Esophagus (tissue), 2 donors: ENCODE measurements at regions not wholly inside any gene's neighbourhood (a gene's known extent, or its start where the extent isn't known, plus 50 kb on each side); places are given as distances from the start of the nearest gene placed in this dataset.

ENCODE experiments used
- H3K27ac ChIP-seq, 2 donors: one replicate each; pipeline ENCODE4 v1.5.1; 2013; ENCODE audit warnings: low read depth in 2 of 2, mild to moderate bottlenecking in 2 of 2, inconsistent platforms in 1 of 2, low read length in 1 of 2, moderate library complexity in 1 of 2
- H3K27me3 ChIP-seq, 2 donors: one replicate each; pipeline ENCODE4 v1.6.1; 2013; ENCODE audit warnings: low read length in 2 of 2, control low read depth in 1 of 2, mild to moderate bottlenecking in 1 of 2; ENCODE audit not compliant: insufficient read depth in 2 of 2, control insufficient read depth in 1 of 2
- H3K36me3 ChIP-seq, 2 donors: one replicate each; pipeline ENCODE4 v1.6.1; 2013; ENCODE audit warnings: low read length in 1 of 2; ENCODE audit not compliant: control insufficient read depth in 2 of 2, insufficient read depth in 2 of 2
- H3K4me1 ChIP-seq, 2 donors: one replicate each; pipeline ENCODE4 v1.6.1; 2013; ENCODE audit warnings: low read length in 1 of 2; ENCODE audit not compliant: control insufficient read depth in 2 of 2, insufficient read depth in 2 of 2
- H3K4me3 ChIP-seq, 2 donors: one replicate each; pipeline ENCODE4 v1.5.1; 2013; ENCODE audit warnings: low read length in 2 of 2, mild to moderate bottlenecking in 2 of 2, low read depth in 1 of 2, moderate library complexity in 1 of 2
- H3K9me3 ChIP-seq, 2 donors: one replicate each; pipeline ENCODE4 v1.6.1; 2013; ENCODE audit warnings: mild to moderate bottlenecking in 2 of 2, low read depth in 1 of 2, low read length in 1 of 2, moderate library complexity in 1 of 2; ENCODE audit not compliant: control insufficient read depth in 2 of 2, insufficient read depth in 1 of 2
- WGBS, 2 donors: extraction: QIAGEN DNeasy Blood & Tissue Kit; methylation state at CpG; one replicate each; pipeline ENCODE4 v1.1.7; 2013; 5-methylcytosine and 5-hydroxymethylcytosine counted together
- donor health status: healthy with polysubstance abuse.
- donor health status: Bipolar disorder and iron deficiency.

- H3K4me1 ChIP-seq: no peaks in the 10 kb centered on the region
- WGBS, 2 donors: 88 to 93% methylated on average over 3 of the region's 3 CpGs
- no peak overlapping the region for H3K4me3 ChIP-seq
- H3K27me3 ChIP-seq: no peaks in the 10 kb centered on the region
- H3K27ac ChIP-seq: no peak overlapping the region
- peaks cover 0 to 4% of the 10 kb centered on the region in 2 donors for H3K9me3 ChIP-seq
- no peaks in the 10 kb centered on the region for H3K36me3 ChIP-seq
Observed at GRCh38 chr13:85671336-85671735, 127.9 kb downstream of the SLITRK6 start.

GRCh38 chr13:85666356-85666755 lies 132.9 kb downstream of the SLITRK6 start:
- Histone ChIP-seq H3K27ac (no peak overlapping the region), H3K36me3 (no peaks in the 10 kb centered on the region), H3K9me3 (no peaks in the 10 kb centered on the region), H3K4me1 (no peaks in the 10 kb centered on the region), H3K4me3 (no peak overlapping the region), H3K27me3 (no peaks in the 10 kb centered on the region)
- WGBS, 2 donors: 40 to 41% methylated on average over 3 of the region's 3 CpGs

- Histone ChIP-seq H3K27ac (no peak overlapping the region), H3K4me3 (no peak overlapping the region), H3K36me3 (no peaks in the 10 kb centered on the region), H3K9me3 (no peaks in the 10 kb centered on the region), H3K27me3 (no peaks in the 10 kb centered on the region), H3K4me1 (no peaks in the 10 kb centered on the region)
- WGBS, 2 donors: 39 to 46% methylated on average over 4 of the region's 4 CpGs
Observed at GRCh38 chr13:85665286-85665685, 133.9 kb downstream of the SLITRK6 start.

GRCh38 chr13:85663856-85664255 lies 135.4 kb downstream of the SLITRK6 start:
- no peaks in the 10 kb centered on the region for H3K9me3 ChIP-seq
- no peaks in the 10 kb centered on the region for H3K4me1 ChIP-seq
- H3K27ac ChIP-seq: no peak overlapping the region
- H3K4me3 ChIP-seq: no peak overlapping the region
- H3K36me3 ChIP-seq: no peaks in the 10 kb centered on the region
- no peaks in the 10 kb centered on the region for H3K27me3 ChIP-seq
- WGBS, 2 donors: 86 to 93% methylated on average over 1 of the region's 1 CpG

- Histone ChIP-seq H3K4me3 (no peak overlapping the region), H3K9me3 (no peaks in the 10 kb centered on the region), H3K36me3 (no peaks in the 10 kb centered on the region), H3K27me3 (no peaks in the 10 kb centered on the region), H3K4me1 (no peaks in the 10 kb centered on the region), H3K27ac (no peak overlapping the region)
Observed at GRCh38 chr13:85662186-85662585, 137.0 kb downstream of the SLITRK6 start.

- Histone ChIP-seq H3K4me3 (no peak overlapping the region), H3K36me3 (no peaks in the 10 kb centered on the region), H3K9me3 (no peaks in the 10 kb centered on the region), H3K4me1 (no peaks in the 10 kb centered on the region), H3K27ac (no peak overlapping the region), H3K27me3 (no peaks in the 10 kb centered on the region)
Observed at GRCh38 chr13:85661675-85662074, 137.5 kb downstream of the SLITRK6 start.

GRCh38 chr13:85659493-85659892 lies 139.7 kb downstream of the SLITRK6 start:
- Histone ChIP-seq H3K27ac (no peak overlapping the region), H3K4me3 (no peak overlapping the region), H3K36me3 (no peaks in the 10 kb centered on the region), H3K9me3 (no peaks in the 10 kb centered on the region), H3K27me3 (no peaks in the 10 kb centered on the region), H3K4me1 (no peaks in the 10 kb centered on the region)
- 36 to 50% methylated on average over 4 of the region's 4 CpGs for WGBS, 2 donors

GRCh38 chr13:85657942-85658341 lies 141.3 kb downstream of the SLITRK6 start:
- H3K36me3 ChIP-seq: no peaks in the 10 kb centered on the region
- no peaks in the 10 kb centered on the region for H3K4me1 ChIP-seq
- no peak overlapping the region for H3K4me3 ChIP-seq
- H3K9me3 ChIP-seq: no peaks in the 10 kb centered on the region
- H3K27ac ChIP-seq: no peak overlapping the region
- H3K27me3 ChIP-seq: no peaks in the 10 kb centered on the region

- Histone ChIP-seq H3K4me3 (no peak overlapping the region), H3K9me3 (no peaks in the 10 kb centered on the region), H3K4me1 (peaks cover 0 to 2% of the 10 kb centered on the region in 2 donors), H3K27ac (no peak overlapping the region), H3K27me3 (no peaks in the 10 kb centered on the region), H3K36me3 (no peaks in the 10 kb centered on the region)
- 72 to 75% methylated on average over 1 of the region's 1 CpG for WGBS, 2 donors
Observed at GRCh38 chr13:85655040-85655439, 144.2 kb downstream of the SLITRK6 start.

GRCh38 chr13:85654227-85654626 lies 145.0 kb downstream of the SLITRK6 start:
- H3K4me1 ChIP-seq: peaks cover 0 to 2% of the 10 kb centered on the region in 2 donors
- H3K9me3 ChIP-seq: no peaks in the 10 kb centered on the region
- H3K27ac ChIP-seq: no peak overlapping the region
- 38 to 47% methylated on average over 2 of the region's 2 CpGs for WGBS, 2 donors
- no peaks in the 10 kb centered on the region for H3K27me3 ChIP-seq
- no peak overlapping the region for H3K4me3 ChIP-seq
- no peaks in the 10 kb centered on the region for H3K36me3 ChIP-seq
